OCI-M2 (cell line): ENCODE measurements at regions not wholly inside any gene's neighbourhood (a gene's known extent, or its start where the extent isn't known, plus 50 kb on each side); places are given as distances from the start of the nearest gene placed in this dataset.
"Not testable (repeated sequence)": the region's sequence is repeated elsewhere in the genome, so short reads cannot be mapped to it uniquely, and the experiment has no call there.

Experiments used
- DNase-seq: peaks from one replicate; lab custom pipeline; 2025; ENCODE audit not compliant: unreplicated experiment; lab: John Stamatoyannopoulos, UW

DNA sequence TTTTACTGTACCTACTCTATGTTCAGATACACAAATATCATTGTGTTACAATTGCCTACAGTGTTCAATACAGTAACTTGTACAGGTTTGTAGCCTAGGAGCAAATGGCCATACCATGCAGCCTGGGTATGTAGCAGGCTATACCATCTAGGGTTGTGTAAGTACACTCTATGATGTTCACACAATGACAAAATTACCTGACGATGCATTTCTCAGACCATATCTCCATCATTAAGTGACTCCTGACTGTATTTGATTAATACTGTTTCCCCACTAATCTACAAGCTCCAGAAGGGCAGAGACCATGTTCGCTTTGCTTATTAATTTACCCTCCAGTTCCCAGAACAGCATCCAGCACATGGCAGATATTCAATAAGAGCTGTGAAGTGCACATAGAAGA, 372.2 kb downstream of the METTL4 start:
- no peak for DNase-seq

DNA sequence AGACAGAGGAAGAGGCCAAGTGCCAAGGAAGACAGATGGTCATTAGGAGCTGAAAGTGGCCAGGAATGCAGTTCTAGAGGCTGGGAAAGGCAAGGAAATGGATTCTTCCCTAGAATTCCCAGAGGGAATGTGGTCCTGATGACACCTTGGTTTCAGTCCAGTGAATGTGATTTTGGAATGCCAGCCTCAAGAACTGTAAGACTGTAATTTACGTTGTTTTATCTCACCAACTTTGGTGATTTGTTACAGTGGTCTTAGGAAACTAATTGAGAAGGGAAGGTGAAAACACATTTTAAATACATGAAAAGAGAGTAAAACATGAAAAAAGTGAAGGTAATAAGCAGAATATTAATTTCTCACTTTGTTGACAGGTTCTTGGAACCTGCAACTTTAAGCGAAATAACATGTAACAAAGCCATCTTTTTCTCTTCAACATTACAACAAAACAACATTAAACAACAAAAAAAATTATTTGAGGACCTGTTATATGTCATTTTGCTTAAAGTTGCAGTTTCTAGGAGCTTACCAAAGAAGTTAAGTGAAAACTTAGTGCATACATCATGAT, 370.2 kb downstream of the METTL4 start:
- no peak for DNase-seq

DNA sequence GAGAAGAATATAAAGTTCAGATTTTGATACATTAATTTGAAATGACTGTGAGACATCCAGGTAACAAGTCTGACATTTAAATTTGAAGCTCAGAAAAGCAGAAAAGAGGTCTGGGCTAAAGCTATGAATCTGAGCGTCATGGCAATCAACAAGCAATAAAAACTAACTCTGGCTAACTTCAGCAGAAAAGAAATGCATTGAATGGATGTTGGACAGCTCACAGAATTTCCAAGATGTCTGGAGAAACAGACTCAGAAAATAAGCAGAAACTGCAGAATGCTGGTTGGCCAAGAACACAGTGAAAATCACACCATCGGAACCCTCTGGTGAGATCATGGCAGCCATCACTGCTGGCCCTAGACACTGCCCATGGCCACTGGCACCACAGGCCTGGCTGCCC, 366.6 kb downstream of the METTL4 start:
- no peak for DNase-seq

DNA sequence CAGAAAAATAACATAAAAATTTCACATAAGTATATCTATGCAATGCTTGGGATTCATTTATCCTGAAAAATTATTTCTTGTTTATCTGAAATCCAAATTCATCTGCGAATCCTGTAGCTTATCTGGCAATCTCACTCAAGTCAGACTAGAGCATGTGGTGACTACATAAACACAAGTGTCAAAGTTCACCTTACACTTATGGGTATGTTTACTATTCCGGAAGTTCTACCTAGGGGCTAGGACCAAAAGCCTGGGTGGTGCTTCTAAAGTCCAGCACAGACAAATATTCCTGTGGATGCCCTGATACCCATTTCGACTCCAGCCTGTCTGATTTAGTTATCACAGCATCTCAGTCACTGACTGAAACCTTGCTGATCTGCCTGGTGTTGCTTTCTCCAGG, 364.0 kb downstream of the METTL4 start:
- DNase-seq = no peak

DNA sequence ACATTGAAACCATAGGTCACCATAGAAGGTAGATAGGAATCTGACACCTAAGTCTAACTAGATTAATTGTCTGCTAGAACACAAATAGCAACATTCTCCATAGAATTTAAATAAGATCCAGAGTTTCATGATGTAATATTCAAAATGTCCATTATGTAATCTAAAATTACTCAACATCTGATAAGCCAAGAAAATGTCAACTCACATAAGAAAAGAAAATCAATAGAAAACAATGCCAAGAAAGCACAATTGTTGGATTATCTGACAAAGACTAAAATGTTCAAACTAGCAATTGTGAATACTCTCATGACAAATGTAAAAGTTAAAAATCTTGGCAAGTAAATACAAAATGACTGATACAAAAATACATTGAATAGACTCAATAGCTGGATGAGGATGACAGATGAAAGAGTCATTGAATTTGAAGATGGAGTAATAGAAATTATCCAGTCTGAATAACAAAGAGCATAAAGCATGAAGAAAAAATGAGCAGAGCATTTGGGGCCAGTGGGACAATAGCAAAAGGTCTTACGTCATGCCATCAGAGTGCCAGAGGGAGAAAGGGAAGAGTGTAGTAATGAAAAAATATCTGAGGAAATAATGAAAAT, 358.6 kb downstream of the METTL4 start:
- no peak for DNase-seq

DNA sequence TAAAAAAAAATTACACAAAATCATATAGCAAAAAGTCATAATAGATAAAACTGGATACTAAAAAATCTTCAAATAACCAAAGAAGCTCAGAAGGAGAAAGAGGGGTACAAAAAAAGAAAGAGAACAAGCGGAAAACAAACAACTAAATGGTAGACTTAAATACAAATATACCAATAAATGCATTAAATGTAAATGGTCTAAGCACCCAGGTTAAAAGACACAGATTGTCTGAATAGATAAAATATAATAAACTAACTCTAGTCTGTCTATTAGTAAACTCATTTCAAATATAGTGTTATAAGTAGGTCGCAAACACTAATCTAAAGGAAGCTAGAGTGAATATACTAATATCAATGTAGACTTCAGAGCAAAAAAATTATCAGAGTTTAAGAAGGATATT, 357.4 kb downstream of the METTL4 start:
- no peak for DNase-seq

DNA sequence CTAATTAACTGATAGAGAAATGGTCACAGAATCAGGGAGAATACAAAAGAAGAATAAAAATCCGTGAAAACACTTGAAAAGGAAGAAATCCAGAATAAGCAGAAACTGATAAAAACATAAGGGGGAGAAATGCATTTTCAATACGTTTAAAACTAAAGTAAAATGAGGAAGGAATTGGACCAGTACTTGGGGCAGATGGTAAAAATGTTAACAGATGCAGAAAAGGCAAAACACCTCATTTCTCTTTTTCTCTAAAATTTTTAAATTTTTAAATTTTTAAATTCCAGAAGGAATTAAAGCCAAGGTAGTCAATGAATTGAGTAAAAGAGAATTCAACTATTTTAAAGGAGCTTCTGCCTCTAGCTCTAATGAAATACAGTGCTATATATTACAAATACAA, 353.9 kb downstream of the METTL4 start:
- DNase-seq = no peak

DNA sequence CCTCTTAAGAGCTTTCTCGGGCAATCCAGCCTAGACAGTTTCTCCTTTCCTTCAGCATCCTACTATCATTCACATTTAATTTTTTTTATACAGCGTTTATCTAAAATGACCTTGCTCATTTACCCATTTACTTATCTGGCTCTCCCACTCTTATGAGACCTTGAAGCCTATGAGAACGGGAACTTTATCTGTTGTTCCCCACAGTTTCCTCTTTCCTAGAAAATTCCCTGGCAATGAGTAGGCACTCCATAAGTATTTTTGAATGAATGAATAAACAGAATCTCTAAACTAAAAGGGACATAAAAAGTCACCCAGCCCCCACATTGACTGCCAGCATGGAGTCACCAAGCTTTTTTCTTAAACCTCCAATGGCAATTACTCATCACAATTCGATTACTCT, 353.2 kb downstream of the METTL4 start:
- no peak for DNase-seq

DNA sequence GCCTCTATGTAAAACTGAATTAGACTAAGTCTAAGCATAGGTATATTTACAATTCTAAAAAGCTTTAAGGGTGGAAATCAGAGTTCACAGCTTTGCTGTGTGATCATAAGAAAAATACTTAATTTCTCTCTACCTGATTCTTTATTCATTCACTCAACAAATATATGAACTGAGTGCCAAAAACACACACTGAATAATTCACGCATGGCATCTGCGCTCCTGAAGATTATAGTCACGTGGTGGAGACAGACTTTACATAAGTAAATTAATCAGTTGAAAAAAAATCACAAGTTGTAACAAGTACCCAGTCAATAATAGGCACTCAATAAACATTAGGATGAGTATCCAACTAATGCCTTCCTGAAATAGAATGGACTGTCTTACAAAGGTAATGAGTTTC, 351.6 kb downstream of the METTL4 start:
- no peak for DNase-seq

DNA sequence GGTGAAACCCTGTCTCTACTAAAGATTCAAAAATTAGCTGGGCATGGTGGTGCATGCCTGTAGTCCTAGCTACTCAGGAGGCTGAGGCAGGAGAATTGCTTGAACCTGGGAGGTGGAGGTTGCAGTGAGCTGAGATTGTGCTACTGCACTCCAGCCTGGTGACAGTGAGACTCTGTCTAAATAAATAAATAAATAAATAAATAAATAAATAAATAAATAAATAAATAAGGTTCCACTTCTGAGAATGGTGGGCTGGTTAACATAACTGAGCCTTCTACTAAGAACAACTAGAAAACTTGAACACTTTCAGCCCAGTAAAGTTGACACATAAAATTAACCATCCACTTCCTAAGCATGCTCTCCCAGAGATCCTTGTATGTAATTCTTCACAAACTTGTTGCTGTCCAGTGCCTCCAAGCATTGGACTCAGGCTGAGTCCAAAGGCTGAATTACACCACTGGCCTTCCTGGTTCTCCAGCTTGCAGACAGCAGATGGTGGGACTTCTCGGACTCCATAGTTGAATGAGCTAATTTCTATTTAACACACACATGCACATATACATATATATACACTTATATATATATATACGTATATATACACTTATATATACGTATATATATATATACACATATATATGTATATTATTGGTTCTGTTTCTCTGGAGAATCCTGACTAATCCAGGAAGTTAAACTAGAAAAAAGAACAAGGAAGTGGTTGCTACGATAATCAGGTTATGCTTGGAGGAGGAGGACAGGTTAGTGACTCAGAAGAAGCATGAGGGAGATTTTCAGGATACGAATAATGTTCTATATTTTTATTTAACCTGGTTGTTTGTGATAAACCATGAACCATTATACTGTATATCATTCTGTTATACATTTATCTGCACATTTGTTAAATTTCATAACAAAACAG, 348.8 kb downstream of the METTL4 start:
- DNase-seq = no peak

DNA sequence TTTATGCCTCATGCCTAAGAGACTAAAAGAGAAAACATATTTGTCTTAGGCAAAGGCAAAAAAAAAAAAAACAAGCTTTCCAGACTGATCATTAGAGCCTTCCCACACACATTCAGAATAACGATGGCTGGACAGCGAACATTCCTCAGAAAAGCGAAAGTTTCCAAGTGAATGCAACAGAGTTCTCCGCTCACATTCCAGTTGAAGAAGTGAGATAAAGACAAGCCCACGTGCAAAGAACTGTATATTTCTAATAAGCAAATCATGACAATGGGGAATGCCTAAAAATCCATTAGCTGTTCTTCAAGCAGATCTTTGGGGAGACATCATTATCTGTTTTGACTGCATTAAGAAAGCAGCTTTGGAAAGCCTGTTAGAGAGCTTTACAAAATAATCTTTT, 347.9 kb downstream of the METTL4 start:
- no peak for DNase-seq

DNA sequence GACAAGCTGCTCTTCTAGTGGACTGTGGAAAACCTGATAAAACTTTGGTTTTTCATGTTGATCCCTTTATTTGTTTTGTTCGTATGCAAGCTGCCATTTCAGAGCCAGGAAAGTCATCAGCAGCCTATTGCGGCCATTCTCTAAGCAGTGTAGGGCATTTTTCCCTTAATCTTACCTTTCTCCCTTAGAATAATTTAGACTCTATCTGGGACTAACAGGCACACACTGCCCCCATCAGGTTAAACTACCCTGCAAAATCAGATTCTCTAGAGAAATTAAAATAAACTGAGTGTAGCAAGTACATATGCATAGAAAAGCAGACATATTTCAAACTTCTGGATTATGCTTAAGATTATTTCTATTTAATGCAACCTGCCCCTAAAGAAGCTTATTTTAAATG, 347.5 kb downstream of the METTL4 start:
- no peak for DNase-seq

DNA sequence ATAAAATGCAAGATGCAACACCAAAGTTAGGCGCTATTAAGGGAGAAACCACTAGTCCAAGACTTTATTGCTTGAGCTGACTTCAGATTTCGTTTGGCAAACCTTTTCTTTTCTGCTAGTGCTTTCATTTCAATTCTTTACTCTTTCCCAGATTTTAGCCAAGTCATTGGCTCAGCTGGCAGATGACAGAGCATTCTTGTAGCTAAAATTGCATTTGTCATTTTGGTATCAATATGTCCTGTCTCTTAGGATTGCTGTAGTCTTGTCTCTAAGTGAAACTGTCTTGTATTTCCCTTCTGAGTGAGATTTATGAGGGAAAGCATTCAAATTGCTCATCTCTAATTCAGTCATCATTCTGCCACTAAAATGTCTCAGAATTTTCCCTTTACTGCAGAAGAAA, 335.1 kb downstream of the METTL4 start:
- DNase-seq = no peak

DNA sequence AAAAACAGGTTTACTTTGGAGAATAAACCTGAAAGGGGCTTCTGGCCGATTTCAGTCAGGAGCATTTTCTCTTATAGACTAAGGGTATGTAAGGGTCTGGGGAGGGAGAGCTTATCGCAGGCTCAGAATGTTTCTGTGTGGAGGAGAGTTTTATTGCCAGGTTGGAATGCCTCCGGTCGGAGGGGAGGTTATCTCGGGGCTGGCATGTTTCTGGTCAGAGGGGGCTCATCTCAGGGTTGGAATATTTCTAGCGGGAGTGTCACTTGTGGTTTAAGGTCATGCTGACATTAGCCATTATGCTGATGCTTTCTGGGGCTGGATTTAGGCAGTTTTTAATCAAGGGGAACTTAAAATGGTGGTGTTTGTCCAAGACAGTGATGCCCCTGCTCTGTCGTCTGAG, 333.6 kb downstream of the METTL4 start:
- no peak for DNase-seq

DNA sequence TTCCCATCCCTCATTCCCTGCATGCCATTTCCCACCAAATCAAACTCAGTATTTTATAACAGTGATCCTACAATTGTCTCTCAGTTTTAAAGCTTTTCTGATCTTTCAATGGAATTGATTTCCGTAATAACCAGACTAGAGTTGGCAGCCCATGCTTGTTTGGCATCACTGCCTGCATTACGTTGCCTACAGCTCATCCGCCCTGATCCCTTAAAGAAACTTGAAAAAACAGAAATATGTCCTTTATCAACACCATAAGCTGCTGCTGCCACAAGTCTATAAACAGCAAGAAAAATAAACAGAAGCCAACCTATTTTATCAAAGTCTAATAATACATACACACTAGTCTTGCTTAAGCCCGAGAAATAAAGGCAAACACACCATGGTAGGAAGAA, 331.0 kb downstream of the METTL4 start:
- no peak for DNase-seq

DNA sequence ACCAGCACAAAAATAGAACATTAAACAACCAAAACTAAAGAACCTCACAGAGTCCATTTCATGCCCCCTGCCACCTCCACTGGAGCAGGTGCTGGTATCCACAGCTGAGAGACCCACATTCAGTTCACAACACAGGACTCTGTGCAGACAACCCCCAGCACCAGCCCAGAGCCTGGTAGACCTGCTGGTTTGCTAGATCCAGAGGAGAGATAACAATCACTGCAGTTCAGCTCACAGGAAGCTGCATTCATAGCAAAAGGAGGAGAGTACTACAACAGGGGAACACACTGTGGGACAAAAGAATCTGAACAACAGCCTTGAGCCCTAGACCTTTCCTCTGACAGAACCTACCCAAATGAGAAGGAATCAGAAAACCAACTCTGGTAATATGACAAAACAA, 326.7 kb downstream of the METTL4 start:
- no peak for DNase-seq

DNA sequence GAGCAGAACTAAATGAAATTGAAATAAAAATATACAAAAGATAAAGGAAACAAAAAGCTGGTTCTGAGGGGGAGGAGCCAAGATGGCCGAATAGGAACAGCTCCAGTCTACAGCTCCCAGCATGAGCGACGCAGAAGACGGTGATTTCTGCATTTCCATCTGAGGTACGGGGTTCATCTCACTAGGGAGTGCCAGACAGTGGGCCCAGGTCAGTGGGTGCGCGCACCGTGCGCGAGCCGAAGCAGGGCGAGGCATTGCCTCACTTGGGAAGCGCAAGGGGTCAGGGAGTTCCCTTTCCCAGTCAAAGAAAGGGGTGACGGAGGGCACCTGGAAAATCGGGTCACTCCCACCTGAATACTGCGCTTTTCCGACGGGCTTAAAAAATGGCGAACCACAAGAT, 324.2 kb downstream of the METTL4 start:
- not testable (repeated sequence) for DNase-seq

DNA sequence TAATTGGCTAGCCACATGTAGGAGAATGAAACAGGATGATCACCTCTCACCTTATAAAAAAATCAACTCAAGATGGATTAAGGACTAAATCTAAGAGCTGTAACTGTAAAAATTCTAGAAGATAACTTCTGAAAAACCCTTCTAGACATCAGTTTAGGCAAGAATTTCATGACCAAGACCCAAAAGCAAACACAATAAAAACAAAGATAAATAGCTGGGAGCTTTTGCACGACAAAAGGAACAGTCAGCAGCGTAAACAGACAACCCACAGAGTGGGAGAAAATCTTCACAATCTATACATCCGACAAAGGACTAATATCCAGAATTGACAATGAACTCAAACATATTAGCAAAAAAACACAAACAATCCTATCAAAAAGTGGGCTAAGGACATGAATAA, 316.3 kb downstream of the METTL4 start:
- DNase-seq = no peak

DNA sequence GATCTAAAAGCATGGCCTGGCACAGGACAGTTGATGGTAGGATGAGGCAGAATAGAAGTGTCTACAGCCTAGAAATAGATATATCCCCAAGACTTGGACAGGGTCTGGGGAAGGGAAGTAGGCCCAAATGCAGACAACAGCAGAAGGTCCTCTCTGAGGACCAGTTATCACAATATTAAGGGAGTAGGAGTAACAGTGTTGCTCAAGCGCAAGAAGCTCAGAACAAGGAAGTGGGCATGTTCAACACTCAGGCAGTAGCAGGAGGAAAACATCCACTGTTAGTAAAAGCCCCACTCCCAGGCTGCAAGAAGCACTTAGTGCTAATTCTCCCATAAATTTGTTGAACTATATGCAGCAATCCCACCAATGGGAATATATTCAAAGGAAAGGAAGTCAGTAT, 314.7 kb downstream of the METTL4 start:
- no peak for DNase-seq

DNA sequence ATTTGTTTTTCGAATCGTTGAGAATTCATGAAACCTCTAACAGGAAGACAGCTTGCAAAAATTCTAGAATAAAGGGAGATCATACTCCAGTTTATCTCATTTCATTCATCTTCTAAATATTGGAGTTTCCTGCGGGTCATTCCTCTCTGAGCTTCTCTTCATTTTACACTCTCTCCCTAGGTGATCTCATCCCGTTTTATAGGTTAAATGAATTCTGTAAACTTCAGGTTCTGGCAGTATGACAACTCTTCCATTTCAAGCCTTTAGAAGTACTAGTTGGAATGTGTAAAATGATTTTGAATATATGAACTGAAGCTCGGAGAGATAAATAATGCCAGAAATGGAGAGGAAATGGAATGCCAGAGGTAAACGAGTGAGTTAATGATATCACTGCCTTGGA, 312.4 kb downstream of the METTL4 start:
- no peak for DNase-seq

DNA sequence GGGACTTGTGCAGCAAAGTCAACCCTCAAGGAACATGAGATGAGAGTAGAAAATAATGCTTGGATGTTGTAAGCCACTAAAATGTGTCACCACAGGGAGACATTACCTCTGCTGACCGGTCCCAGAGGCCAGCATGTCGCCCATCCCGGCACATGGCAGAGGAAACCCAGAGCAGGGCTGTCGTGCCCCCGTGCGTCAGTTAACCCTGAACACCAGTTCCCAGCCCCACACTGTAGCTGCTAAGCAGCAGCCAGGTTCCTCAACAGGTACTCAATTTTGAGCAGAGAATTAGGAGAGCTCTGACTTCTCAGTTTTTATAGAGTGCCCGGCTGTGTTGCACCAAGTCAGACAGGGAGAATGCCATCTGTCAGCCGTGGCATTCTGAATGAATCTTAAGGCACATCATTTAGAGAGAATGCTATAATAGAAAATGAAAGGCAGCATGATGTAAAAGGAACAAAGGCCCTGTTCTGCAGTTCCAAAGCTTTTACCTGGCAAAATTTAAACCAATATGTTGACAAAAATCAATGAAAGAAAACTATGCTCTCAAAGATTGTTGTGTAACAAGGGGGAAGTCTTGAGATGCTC, 307.9 kb downstream of the METTL4 start:
- no peak for DNase-seq

DNA sequence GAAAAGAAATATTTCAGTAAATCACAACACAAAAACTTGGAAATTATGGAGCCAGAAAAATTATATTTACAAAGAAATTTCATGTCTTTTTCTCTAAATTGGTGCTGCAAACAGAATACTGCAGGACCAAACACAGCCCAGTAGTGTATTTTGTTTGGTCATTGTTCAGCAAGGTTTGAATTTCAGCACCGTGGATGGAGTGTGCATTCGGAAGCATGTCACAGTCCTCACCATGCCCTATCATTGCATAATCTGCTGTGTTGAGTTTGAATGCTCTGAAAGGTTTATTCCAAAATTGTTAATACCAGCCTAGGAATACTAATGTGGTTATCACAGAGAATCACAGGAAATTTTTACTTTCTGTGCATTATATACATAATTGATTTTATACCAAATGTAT, 296.7 kb downstream of the METTL4 start:
- no peak for DNase-seq
